ENCODE measurements at regions not wholly inside any gene's neighbourhood (a gene's known extent, or its start where the extent isn't known, plus 50 kb on each side); places are given as distances from the start of the nearest gene placed in this dataset.

- Histone ChIP-seq H3T11ph (ENCODE audit: low read length) (no peak overlapping the region), H3K79me1 (ENCODE audit: insufficient read depth, low read depth, low read length, poor library complexity, severe bottlenecking) (no peaks in the 10 kb centered on the region), H3K4ac (ENCODE audit: low read depth, low read length) (no peak overlapping the region), H3K4me2 (ENCODE audit: insufficient read depth, insufficient read length, low read length) (no peak overlapping the region), H2BK5ac (ENCODE audit: insufficient read length, low read length) (no peak overlapping the region), H3K23me2 (ENCODE audit: insufficient read length, low read depth, low read length, poor library complexity, severe bottlenecking) (no peaks in the 10 kb centered on the region), H2AFZ (ENCODE audit: low read length) (no peak overlapping the region), H2BK120ac (ENCODE audit: low read depth, low read length, poor library complexity, severe bottlenecking) (no peak overlapping the region), H3K23ac (ENCODE audit: insufficient read length, low read depth, low read length) (no peak overlapping the region), H3K18ac (ENCODE audit: insufficient read length, low read depth, low read length) (no peak overlapping the region), H4K20me1 (ENCODE audit: control insufficient read depth, insufficient read depth, insufficient read length) (no peaks in the 10 kb centered on the region), H3K4me1 (ENCODE audit: insufficient read depth, low read length) (peaks cover 3% of the 10 kb centered on the region; the same call in 1 of the 2 replicates), H2BK12ac (ENCODE audit: insufficient read length, low read depth, low read length) (no peak overlapping the region), H4K5ac (ENCODE audit: insufficient read length, low read depth, low read length) (no peak overlapping the region), H2AK5ac (ENCODE audit: insufficient read length, low read length) (no peak overlapping the region), H3K79me2 (ENCODE audit: insufficient read depth, low read length) (no peaks in the 10 kb centered on the region), H3K9me3 (ENCODE audit: control insufficient read depth, low read depth, low read length) (no peaks in the 10 kb centered on the region), H3K27me3 (ENCODE audit: insufficient read depth, low read length) (no peaks in the 10 kb centered on the region), H3K9ac (ENCODE audit: extremely low read depth, insufficient read length, low read length) (no peak overlapping the region), H3K14ac (ENCODE audit: insufficient read depth, low read length) (no peak overlapping the region), H4K8ac (replicated peaks; ENCODE audit: insufficient read length, low read depth, low read length) (no peak overlapping the region), H3K56ac (ENCODE audit: insufficient read length, low read depth, low read length) (no peak overlapping the region), H2BK15ac (ENCODE audit: low read depth, low read length) (no peak overlapping the region), H3K27ac (ENCODE audit: insufficient read length, low read depth, low read length) (no peak overlapping the region), H4K91ac (ENCODE audit: insufficient read length, low read depth, low read length) (no peak overlapping the region), H2BK20ac (ENCODE audit: low read depth, low read length, poor library complexity, severe bottlenecking) (no peak overlapping the region)
- Mint-ChIP-seq H3K9me3 (peaks cover 0 to 1% of the 10 kb centered on the region in 2 experiments; a peak in 1 of 5 replicates), H3K4me1 (peaks cover 24 to 28% of the 10 kb centered on the region in 2 experiments), H3K36me3 (ENCODE audit: insufficient read depth in 1 of 3, low read depth in 3 of 3) (no peaks in the 10 kb centered on the region), H3K27ac (no peak overlapping the region), H3K27me3 (ENCODE audit: low read depth) (no peaks in the 10 kb centered on the region), H3K4me3 (no peak overlapping the region)
- whole genome bisulfite sequencing (ENCODE audit: extremely low coverage, insufficient read length, low lambda C conversion rate): no CpG with 5 or more reads among the region's 2 CpGs
- TF ChIP-seq CTCF (conservative IDR thresholded peaks at IDR 0.05): no peak
- DNase-seq: no peak
Observed at GRCh38 chr4:83660578-83660977, 124.7 kb downstream of the GPAT3 start.
